CD14-positive monocyte (primary cell): ENCODE measurements at regions not wholly inside any gene's neighbourhood (a gene's known extent, or its start where the extent isn't known, plus 50 kb on each side); places are given as distances from the start of the nearest gene placed in this dataset.

Source experiments
- DNase-seq, 3 donors: peaks; one replicate each; pipeline ENCODE4 v3.0.0-alpha.2; 2011 to 2022
- H2AFZ ChIP-seq: 2 replicates; pipeline ENCODE4 v1.6.0; 2012; ENCODE audit warnings: mild to moderate bottlenecking, low read depth, low read length, inconsistent platforms; ENCODE audit not compliant: insufficient read depth, poor library complexity, severe bottlenecking
- H3K27ac ChIP-seq, 2 donors: 1 replicate in 1 of 2; 2 replicates in 1 of 2; pipeline ENCODE4 v1.5.1; 2012 to 2013; ENCODE audit warnings: low read length in 2 of 2, control low read depth in 1 of 2, inconsistent platforms in 1 of 2, low read depth in 1 of 2, mild to moderate bottlenecking in 1 of 2
- H3K27me3 ChIP-seq, 2 donors: one replicate each; pipeline versions ENCODE4 v1.6.0 to v1.6.1; 2011 to 2013; ENCODE audit warnings: low read length in 2 of 2; ENCODE audit not compliant: control insufficient read depth in 2 of 2, insufficient read depth in 2 of 2
- H3K36me3 ChIP-seq, 2 donors: replicated peaks in 1 of 2; 1 replicate in 1 of 2; 2 replicates in 1 of 2; pipeline versions ENCODE4 v1.5.1 to v1.6.1; 2012 to 2013; ENCODE audit warnings: low read length in 2 of 2, control low read depth in 1 of 2, inconsistent platforms in 1 of 2, mild to moderate bottlenecking in 1 of 2; ENCODE audit not compliant: insufficient read depth in 2 of 2, control insufficient read depth in 1 of 2
- H3K4me1 ChIP-seq, 2 donors: 1 replicate in 1 of 2; 2 replicates in 1 of 2; pipeline versions ENCODE4 v1.5.1 to v1.6.1; 2012 to 2013; ENCODE audit warnings: low read length in 2 of 2, control low read depth in 1 of 2, inconsistent platforms in 1 of 2, mild to moderate bottlenecking in 1 of 2, moderate library complexity in 1 of 2; ENCODE audit not compliant: insufficient read depth in 2 of 2, control insufficient read depth in 1 of 2
- H3K4me2 ChIP-seq: replicated peaks from 2 replicates; pipeline ENCODE3; 2012; ENCODE audit warnings: low read length, moderate library complexity, mild to moderate bottlenecking; ENCODE audit not compliant: poor library complexity, severe bottlenecking; ENCODE audit errors: extremely low read depth
- H3K4me3 ChIP-seq, 3 experiments: fragments of 200-600 bp in 1 of 3; sonication (generic) in 1 of 3; replicated peaks in 1 of 3; 1 replicate in 2 of 3; 2 replicates in 1 of 3; pipeline ENCODE4 v1.5.1; 2011 to 2013; ENCODE audit warnings: low read length in 3 of 3, mild to moderate bottlenecking in 3 of 3, control low read depth in 2 of 3, low read depth in 2 of 3, inconsistent platforms in 1 of 3, moderate library complexity in 1 of 3
- H3K79me2 ChIP-seq: 2 replicates; pipeline ENCODE4 v1.6.0; 2012; ENCODE audit warnings: mild to moderate bottlenecking, control low read depth, inconsistent platforms, low read length, moderate library complexity; ENCODE audit not compliant: insufficient read depth
- H3K9ac ChIP-seq: 2 replicates; pipeline ENCODE4 v1.6.0; 2017; ENCODE audit warnings: low read length, mild to moderate bottlenecking; ENCODE audit not compliant: insufficient read depth, poor library complexity, severe bottlenecking
- H3K9me3 ChIP-seq, 2 donors: replicated peaks in 1 of 2; 1 replicate in 1 of 2; 2 replicates in 1 of 2; pipeline versions ENCODE4 v1.5.1 to v1.6.1; 2012 to 2013; ENCODE audit warnings: low read length in 2 of 2, control low read depth in 1 of 2; ENCODE audit not compliant: control insufficient read depth in 1 of 2, insufficient read depth in 1 of 2
- H4K20me1 ChIP-seq: 2 replicates; pipeline ENCODE4 v1.6.0; 2012; ENCODE audit warnings: mild to moderate bottlenecking, low read length, control low read depth, moderate library complexity; ENCODE audit not compliant: insufficient read depth
- H3K27ac Mint-ChIP-seq, 7 donors: one replicate each; pipeline ENCODE4 v1.8.0; 2020; ENCODE audit warnings: mild to moderate bottlenecking in 7 of 7, mixed read lengths in 7 of 7, moderate library complexity in 6 of 7, inconsistent platforms in 2 of 7
- H3K27me3 Mint-ChIP-seq, 3 donors: one replicate each; pipeline ENCODE4 v1.8.0; 2021 to 2022; ENCODE audit warnings: low read depth in 3 of 3, mild to moderate bottlenecking in 3 of 3, mixed read lengths in 3 of 3, moderate library complexity in 3 of 3, inconsistent platforms in 1 of 3
- H3K36me3 Mint-ChIP-seq, 2 donors: one replicate each; pipeline ENCODE4 v1.8.0; 2020; ENCODE audit warnings: mixed read lengths in 2 of 2, inconsistent platforms in 1 of 2, mild to moderate bottlenecking in 1 of 2
- H3K4me1 Mint-ChIP-seq: one replicate; pipeline ENCODE4 v1.8.0; 2020; ENCODE audit warnings: mild to moderate bottlenecking, mixed read lengths
- H3K4me3 Mint-ChIP-seq, 2 donors: one replicate each; pipeline ENCODE4 v1.8.0; 2020; ENCODE audit warnings: mild to moderate bottlenecking in 2 of 2, mixed read lengths in 2 of 2, moderate library complexity in 1 of 2
- H3K9me3 Mint-ChIP-seq, 7 donors: one replicate each; pipeline ENCODE4 v1.8.0; 2020 to 2022; ENCODE audit warnings: mixed read lengths in 7 of 7, mild to moderate bottlenecking in 6 of 7, moderate library complexity in 6 of 7, inconsistent platforms in 2 of 7
- CTCF ChIP-seq: fragments of 200-600 bp; IDR thresholded peaks from one replicate; pipeline ENCODE4 v1.8.0; 2022; ENCODE audit warnings: antibody characterized with exemption, mild to moderate bottlenecking
- whole genome bisulfite sequencing: methylation state at CpG from one replicate; pipeline ENCODE4 v1.1.5; 2013; ENCODE audit warnings: missing lambda C conversion rate; ENCODE audit not compliant: insufficient coverage; 5-methylcytosine and 5-hydroxymethylcytosine counted together
- intact Hi-C, 2 donors: fragments of 100-400 bp; cut with micrococcal nuclease; formaldehyde crosslinking; loops; one replicate each; pipeline versions ENCODE4 v1.15.0 to v1.15.1; 2023

- Histone ChIP-seq H3K4me2 (no peak overlapping the region), H4K20me1 (no peaks in the 10 kb centered on the region), H3K9ac (no peak overlapping the region), H2AFZ (no peak overlapping the region), H3K9me3 (peaks cover 38 to 42% of the 10 kb centered on the region in 2 donors), H3K79me2 (no peaks in the 10 kb centered on the region), H3K4me1 (no peaks in the 10 kb centered on the region), H3K27me3 (no peaks in the 10 kb centered on the region), H3K27ac (no peak overlapping the region), H3K36me3 (no peaks in the 10 kb centered on the region), H3K4me3 (no peak overlapping the region)
- Mint-ChIP-seq H3K27me3 (no peaks in the 10 kb centered on the region), H3K27ac (no peak overlapping the region), H3K4me3 (no peak overlapping the region), H3K36me3 (no peaks in the 10 kb centered on the region), H3K9me3 (peaks cover 5 to 25% (median 10%) of the 10 kb centered on the region in 7 donors), H3K4me1 (no peaks in the 10 kb centered on the region)
- no peak for TF ChIP-seq CTCF
- no CpG with 5 or more reads among the region's 4 CpGs for WGBS
- no peak for DNase-seq
- intact Hi-C loops = no loop called here
Measured at GRCh38 chr5:12624776-12625560, 720.7 kb upstream of the CTNND2 start.

DNA sequence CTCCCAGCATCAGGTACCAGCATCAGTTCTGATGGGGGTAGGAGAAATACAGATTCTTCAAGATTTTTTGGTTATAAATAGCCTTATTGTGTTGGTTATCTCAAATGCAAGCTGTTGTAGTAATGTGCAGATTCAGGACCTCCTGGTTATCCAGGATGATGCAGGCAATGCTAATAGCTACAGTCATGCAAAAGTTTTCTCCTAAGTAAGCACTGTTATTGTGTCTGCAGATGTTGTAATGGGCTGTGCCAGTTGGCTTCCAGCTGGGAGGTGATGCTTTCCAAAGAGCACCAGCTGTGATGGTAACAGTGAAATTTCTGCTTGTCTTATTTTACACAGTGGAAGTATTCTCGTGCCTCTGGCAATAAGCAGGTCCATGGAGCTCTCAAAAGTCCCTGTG is 719.2 kb upstream of the CTNND2 start:
- H3K4me1 Mint-ChIP-seq = no peaks in the 10 kb centered on the region
- no peak overlapping the region for H3K4me3 Mint-ChIP-seq
- no peak overlapping the region for H3K27ac Mint-ChIP-seq
- Histone ChIP-seq H3K79me2 (no peaks in the 10 kb centered on the region), H3K4me3 (no peak overlapping the region), H3K27ac (no peak overlapping the region), H3K9ac (no peak overlapping the region), H3K36me3 (no peaks in the 10 kb centered on the region), H2AFZ (no peak overlapping the region), H3K27me3 (no peaks in the 10 kb centered on the region), H4K20me1 (no peaks in the 10 kb centered on the region), H3K4me1 (no peaks in the 10 kb centered on the region), H3K9me3 (peaks cover 38 to 42% of the 10 kb centered on the region in 2 donors), H3K4me2 (no peak overlapping the region)
- H3K27me3 Mint-ChIP-seq = no peaks in the 10 kb centered on the region
- TF ChIP-seq CTCF = no peak
- H3K9me3 Mint-ChIP-seq = peaks cover 5 to 25% (median 12%) of the 10 kb centered on the region in 7 donors
- 80% methylated on average over 1 of the region's 1 CpG for WGBS
- no peak for DNase-seq
- no peaks in the 10 kb centered on the region for H3K36me3 Mint-ChIP-seq
- intact Hi-C loops = no loop called here
